Peyer's patch (tissue), 4 donors: ENCODE measurements at regions not wholly inside any gene's neighbourhood (a gene's known extent, or its start where the extent isn't known, plus 50 kb on each side); places are given as distances from the start of the nearest gene placed in this dataset.

Source experiments
- POLR2A ChIP-seq, 2 donors: fragments of 450-650 bp; IDR thresholded peaks; one replicate each; pipeline ENCODE4 v1.5.1; 2017; ENCODE audit warnings: antibody characterized with exemption in 2 of 2, mild to moderate bottlenecking in 2 of 2, moderate library complexity in 2 of 2
- TF ChIP-seq, protein P1 (sequence below), 6 experiments: fragments of 450-650 bp in 4 of 6; fragments of 200-600 bp in 2 of 6; sonication (generic) in 1 of 6; IDR thresholded peaks; one replicate each; pipeline ENCODE4 v1.5.1; 2017 to 2019; ENCODE audit warnings: antibody characterized with exemption in 6 of 6, mild to moderate bottlenecking in 3 of 6, moderate library complexity in 1 of 6

DNA sequence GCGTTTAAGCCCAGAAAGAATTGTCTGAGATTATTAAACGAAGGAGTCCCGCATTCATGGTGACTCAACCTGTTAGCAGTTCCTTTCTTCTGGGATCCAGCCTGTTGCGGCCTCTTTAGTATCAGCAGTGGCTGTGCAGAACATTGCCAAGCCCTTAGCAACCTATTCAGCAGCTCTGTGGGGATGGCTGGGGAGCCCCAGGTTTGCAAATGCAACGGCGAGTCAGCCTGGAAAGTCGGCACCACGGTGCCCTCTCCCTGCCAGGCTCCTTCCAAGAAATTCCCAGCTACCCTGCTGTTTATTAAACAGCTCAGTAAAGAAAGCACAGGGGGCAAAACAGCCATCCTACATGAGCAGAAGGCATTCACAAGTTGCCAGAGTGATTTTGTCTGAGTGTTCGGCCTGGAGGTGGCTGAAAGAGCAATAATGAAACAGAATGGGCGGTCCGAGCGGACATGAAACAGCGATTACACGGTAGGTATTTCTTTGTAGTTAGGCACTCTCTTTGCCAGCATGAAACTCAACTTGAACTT is 198.3 kb downstream of the BAMBI start:
- TF ChIP-seq, protein P1, sequence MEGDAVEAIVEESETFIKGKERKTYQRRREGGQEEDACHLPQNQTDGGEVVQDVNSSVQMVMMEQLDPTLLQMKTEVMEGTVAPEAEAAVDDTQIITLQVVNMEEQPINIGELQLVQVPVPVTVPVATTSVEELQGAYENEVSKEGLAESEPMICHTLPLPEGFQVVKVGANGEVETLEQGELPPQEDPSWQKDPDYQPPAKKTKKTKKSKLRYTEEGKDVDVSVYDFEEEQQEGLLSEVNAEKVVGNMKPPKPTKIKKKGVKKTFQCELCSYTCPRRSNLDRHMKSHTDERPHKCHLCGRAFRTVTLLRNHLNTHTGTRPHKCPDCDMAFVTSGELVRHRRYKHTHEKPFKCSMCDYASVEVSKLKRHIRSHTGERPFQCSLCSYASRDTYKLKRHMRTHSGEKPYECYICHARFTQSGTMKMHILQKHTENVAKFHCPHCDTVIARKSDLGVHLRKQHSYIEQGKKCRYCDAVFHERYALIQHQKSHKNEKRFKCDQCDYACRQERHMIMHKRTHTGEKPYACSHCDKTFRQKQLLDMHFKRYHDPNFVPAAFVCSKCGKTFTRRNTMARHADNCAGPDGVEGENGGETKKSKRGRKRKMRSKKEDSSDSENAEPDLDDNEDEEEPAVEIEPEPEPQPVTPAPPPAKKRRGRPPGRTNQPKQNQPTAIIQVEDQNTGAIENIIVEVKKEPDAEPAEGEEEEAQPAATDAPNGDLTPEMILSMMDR (IDR thresholded peaks at IDR 0.05), result no peak
- TF ChIP-seq POLR2A (IDR thresholded peaks at IDR 0.05), result no peak
